HUDEP-2 (cell line): ENCODE measurements at regions not wholly inside any gene's neighbourhood (a gene's known extent, or its start where the extent isn't known, plus 50 kb on each side); places are given as distances from the start of the nearest gene placed in this dataset.
"Not testable (repeated sequence)": the region's sequence is repeated elsewhere in the genome, so short reads cannot be mapped to it uniquely, and the experiment has no call there.

Source experiments
- DNase-seq, 76 experiments: peaks; one replicate each; lab custom pipeline; 2025; ENCODE audit not compliant: unreplicated experiment in 76 of 76; lab: John Stamatoyannopoulos, UW

DNA sequence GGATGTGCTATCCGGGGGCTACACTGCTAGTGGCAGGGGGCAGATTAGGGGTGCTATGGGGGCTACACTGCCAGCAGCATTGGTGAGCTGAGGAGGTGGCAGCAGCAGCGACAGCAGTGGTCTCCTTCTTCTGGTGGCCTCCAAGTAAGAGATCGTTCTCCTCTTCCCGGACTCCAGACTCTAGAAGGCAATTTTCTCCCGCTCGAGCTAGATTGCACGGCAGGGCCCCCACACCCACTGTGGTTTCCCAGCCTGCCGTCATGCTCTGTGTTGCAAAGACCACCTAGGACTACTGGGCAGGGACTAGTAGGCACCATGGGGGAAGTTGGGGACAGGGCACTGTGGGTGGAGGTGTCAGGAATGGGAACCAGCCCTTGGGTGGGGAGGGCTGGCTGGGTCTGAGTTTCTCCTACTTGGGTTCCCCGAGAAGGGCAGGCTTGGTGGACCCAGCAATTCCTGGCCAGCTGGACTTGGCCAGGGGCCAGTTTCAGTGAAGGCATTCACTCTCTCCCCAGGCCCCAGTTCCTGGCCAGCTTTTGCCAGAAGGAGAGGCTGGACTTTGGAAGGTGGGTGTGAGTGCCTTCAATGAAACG is 203.4 kb upstream of the WSB1 start:
- DNase-seq = not testable (repeated sequence)

DNA sequence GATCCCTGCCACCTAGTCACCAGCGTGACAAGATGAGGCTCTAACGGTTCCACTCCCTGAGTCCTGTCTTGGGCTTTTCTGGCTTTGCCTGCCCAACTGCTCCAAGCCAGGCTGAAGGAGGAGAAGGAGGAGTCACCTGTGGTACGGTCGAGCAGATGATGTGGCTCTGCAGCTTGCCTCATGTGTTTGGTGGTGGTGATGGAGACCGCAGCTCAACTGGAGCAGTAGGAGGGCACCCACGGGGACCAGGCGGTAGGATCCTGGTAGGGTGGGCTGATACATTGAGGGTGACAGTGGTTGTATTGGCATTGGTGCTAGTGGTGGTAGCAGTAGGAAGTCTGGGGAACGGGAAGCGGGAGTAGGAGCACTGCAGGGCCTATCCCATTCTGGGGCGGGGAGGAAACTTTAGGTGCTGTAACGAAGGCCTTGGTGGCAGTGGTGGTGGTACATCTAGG is 202.8 kb upstream of the WSB1 start:
- DNase-seq = no peak

DNA sequence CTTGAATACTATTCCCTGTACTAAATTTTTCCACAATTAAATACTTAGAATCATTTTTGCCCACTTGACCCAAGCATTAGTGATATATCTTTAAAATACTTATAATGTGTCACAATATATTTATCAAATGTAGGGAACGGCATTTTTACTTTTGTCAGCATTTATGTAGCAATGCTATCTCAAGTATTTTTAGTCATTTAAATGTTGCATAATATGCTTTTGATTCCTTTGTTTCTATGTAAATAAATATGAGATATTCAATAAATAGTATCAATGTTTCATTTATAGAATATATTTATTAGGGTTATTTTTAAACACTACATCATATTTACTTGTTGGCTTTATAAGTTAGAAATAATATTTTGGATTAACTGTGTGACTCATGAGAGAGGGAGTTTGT is 199.7 kb upstream of the WSB1 start:
- DNase-seq = not testable (repeated sequence)

DNA sequence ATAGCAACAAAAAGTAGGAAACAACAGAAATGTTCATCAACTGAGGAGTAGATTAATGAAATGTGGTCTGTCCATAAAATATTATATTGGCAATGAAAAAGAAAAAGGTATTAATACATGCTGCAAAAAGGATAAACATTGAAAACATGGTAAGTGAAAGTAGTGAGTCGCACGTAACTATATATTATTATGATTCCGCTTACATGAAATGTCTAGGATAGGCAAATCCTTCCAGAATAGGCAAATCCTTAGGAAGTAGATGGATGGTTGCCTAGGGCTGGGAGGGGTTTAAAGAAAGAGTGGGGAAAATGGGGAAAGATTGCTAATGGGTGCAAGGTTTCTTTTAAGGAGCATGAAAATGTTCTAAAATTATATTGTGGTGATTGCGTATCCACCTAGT is 198.1 kb upstream of the WSB1 start:
- not testable (repeated sequence) for DNase-seq

DNA sequence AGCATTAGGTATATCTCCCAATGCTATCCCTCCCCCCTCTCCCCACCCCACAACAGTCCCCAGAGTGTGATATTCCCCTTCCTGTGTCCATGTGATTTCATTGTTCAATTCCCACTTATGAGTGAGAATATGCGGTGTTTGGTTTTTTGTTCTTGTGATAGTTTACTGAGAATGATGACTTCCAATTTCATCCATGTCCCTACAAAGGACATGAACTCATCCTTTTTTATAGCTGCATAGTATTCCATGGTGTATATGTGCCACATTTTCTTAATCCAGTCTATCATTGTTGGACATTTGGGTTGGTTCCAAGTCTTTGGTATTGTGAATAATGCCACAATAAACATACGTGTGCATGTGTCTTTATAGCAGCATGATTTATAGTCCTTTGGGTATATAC is 194.6 kb upstream of the WSB1 start:
- not testable (repeated sequence) for DNase-seq

DNA sequence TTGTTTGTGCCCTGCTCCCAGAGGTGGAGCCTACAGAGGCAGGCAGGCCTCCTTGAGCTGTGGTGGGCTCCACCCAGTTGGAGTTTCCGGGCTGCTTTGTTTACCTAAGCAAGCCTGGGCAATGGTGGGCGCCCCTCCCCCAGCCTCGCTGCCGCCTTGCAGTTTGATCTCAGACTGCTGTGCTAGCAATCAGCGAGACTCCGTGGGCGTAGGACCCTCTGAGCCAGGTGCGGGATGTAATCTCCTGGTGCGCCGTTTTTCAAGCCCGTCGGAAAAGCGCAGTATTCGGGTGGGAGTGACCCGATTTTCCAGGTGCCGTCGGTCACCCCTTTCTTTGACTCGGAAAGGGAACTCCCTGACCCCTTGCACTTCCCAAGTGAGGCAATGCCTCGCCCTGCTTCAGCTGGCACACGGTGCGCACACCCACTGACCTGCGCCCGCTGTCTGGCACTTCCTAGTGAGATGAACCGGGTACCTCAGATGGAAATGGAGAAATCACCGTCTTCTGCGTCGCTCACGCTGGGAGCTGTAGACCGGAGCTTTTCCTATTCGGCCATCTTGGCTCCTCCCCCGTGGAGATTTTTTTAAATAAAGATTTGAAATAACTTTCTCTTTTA is 189.2 kb upstream of the WSB1 start:
- DNase-seq = not testable (repeated sequence)

DNA sequence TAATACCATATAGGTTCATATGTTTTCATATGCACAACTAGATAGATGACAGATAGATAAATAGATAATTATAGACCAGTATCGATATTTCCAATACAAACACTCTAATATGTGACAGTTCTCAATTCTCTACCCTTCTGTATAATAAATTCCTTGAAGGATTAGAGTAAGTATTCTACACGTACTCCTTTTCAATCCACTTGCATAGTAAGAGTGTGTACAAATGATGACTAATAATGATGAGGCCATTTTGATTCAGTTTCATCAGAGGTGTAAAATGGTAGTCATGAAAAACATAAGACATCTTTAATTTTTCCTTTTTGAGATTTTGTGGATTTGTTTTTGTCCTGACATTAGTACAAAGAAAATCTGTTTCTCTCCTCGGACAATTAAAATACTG is 188.3 kb upstream of the WSB1 start:
- no peak for DNase-seq

DNA sequence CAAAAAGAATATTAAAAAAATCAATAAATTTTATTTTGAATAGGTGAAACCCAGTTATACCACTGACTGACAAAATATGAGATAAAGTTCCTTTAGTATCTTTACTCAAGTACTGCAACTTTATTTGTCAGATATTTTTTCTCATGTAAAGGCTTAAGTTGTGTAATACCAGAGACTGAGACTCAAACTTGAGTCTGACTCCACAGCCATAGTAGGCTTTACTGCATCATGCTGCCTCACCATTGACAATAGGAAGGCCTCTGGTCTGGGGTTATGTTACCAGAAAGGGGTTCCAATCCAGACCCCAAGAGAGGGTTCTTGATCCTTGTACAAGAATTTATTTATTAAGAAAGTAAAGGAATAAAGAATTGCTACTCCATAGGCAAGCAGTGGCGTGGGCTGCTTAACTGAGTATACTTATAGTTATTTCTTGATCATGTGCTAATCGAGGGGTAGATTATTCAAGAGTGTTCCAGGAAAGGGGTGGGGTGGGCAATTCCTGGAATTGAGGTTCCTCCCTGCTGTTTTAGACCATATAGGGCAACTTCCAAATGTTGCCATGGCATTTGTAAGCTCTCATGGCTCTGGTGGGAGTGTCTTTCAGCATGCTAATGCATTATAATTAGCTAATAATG is 187.4 kb upstream of the WSB1 start:
- DNase-seq = peak in 67 of 76 experiments; percentile 5 to 86 (median 51)

DNA sequence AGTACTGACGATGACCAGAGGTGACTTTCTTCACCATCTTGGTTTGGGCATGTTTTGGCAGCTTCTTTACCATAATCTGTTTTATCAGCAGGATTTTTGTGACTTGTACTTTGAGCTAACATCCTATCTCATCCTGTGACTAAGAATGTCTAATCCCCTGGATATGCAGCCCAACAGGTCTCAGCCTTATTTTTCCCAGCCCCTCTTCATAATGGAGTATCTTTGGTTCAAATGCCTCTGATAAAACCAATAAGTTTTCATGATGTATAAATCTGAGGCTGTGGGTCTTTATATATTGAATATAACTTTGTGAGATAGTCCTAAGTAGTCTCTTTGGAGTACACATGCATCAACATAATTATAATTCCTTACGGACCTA is 186.9 kb upstream of the WSB1 start:
- DNase-seq = no peak

DNA sequence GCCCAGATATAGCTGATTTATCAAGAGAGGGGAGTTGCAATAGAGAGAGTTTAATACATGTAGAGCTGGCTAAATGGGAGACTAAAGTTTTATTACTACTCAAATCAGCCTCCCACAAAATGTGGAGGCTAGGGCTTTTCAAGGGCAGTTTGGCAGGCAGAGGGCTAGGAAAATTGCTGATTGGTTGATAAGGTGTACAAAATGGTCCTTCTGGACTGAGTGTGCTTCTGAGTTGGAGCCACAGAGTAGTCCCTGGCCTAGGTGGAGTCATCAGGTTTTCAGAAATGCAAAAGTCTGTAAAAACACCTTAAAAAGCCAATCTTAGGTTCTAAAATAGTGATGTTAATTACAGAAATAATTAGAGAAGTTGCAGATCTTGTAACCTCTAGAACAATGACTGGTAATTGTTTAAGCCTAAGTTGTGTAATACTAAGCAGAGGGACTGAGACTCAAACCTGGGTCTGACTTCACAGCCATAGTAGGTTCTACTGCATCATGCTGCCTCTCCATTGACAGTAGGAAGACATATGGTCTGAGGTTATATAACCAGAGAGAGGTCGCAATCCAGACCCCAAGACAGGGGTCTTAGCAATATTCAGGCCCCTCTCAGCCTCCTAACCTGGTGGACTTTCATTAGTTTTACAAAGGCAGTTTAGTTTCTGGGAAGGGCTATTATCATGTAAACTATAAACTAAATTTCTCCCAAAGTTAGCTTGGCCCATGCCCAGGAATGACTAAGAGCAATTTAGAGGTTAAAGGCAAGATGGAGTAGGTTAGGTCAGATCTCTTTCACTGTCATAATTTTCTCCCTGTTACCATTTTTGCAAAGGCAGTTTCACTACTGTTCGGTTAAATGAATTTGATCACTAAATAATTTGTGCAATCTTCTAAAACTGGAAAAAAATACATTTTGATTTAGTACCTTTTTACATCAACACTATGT is 186.3 kb upstream of the WSB1 start:
- peak in 2 of 76 experiments; percentile 9 to 17 for DNase-seq

DNA sequence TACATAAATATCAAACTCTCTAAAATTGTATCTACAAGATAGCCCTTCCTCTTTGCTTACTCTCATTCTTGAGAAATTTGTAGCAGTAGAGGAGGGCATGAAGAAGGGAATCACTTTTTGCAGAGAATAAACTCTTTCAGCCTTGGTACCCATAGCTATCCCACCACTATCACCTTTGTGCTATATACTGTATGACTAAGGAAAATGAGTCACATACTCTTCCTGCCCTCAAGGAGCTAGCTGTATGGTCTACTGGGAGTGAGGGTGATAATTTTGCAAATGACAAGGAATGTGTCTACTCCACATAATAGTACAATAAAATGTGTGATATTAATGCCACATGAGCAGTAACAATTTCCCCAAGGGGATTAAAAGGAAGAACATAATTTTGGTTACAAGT is 184.6 kb upstream of the WSB1 start:
- DNase-seq = no peak

DNA sequence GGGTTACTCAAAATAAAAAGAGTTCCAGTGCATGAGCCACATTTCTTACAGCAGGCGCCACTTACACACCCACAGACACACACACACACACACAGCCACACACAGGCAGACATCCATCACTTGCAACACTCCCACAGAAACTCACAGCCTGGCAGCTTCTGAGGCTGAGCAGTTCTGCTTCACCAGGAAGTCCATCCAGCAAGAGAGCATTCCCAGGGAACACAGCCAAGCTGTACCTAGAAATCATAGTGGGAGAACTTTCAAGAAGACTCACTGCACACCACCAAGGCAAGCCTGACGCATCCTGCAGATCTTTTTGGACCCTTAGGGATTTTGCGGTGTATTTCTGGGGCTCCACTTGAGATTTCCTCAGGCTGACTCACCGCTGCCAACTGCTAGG is 140.9 kb upstream of the WSB1 start:
- no peak for DNase-seq

DNA sequence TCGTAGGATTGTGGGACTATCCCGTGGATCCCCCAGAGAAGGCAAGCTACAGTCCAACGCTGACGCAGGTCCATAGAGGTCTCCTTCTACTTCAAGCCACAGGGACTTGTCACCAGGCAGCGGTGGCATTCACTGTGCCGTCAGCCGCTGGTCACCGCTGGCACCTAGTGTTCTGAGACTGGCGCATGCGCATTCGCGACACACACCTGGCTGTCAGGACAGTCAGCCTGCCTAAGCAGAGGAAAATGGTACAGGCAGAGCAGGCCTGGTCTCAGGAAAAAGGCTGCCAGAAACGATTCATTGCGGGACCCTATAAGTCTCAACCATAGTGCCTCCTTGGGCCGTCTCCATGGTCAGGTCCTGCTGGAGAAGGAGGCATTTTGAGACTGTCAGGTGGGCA is 138.0 kb upstream of the WSB1 start:
- no peak for DNase-seq

DNA sequence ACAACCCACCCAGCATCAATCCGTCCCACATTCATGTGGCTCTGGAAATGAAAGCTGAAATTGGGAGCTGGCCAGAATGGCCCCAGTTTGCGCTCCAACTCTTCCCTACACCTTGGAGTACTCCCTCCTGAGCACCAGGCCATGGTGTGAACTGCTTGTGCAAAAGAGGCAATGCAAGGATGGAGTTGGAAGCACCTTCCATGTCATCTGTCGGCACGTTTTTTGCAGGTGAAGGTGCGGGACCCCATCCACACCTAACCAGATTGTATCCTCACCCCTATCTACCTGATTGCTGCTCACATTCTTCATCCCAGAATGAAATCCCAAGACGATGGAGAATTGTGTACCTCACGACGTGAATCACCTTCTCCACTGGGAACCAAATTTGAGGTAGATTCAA is 136.6 kb upstream of the WSB1 start:
- DNase-seq = no peak

DNA sequence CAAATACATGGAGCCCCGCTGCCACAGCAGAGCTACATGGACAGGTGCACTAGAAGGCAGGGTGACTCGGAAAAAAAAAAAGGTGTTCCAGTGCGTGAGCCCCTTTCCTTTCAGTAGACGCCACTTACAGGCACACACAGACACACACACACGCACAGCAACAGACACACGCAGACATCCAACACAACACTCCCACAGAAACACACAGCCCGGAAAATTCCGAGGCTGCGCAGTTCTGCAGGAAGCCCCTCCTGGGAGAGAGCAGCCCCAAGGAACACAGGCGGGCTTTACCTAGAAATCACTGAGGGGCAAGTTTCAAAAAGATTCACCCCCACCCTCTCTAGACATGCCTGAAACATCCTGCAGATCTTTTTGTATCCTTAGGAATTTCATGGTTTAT is 136.0 kb upstream of the WSB1 start:
- DNase-seq = no peak

DNA sequence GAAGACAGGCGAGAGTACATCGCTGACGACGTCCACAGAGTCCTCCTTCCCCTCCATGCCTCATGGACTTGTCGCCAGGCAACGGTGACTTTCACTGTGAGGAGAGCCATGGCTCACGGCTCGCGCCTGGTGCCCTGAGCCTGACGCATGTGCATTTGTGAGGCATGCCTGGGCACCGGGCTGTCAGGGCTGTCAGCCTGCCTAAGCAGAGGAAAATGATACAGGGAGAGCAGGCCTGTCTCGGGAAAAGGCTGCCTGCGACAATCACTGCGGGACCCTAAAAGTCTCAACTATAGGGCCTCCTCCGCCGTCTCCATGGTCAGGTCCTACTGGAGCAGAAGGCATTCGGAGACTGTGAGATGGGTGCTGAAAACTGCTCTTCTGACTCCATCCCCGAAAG is 135.5 kb upstream of the WSB1 start:
- DNase-seq = no peak

DNA sequence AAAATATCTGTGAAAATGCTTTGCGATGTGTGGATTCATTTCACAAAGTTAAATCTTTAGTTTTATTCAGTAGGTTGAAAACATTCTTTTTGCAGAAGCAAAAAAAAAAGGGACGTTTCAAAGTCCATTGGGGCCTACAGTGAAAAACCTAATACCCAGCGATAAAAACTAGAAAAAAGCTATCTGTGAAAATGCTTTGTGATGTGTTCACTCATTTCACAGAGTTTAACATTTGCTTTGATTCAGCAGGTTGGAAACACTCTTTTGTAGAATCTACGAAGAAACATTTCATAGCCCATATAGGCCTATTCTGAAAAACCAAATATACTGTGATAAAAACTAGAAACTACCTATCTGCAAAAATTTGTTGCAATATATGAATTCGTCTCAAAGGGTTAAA is 113.6 kb upstream of the WSB1 start:
- no peak for DNase-seq

DNA sequence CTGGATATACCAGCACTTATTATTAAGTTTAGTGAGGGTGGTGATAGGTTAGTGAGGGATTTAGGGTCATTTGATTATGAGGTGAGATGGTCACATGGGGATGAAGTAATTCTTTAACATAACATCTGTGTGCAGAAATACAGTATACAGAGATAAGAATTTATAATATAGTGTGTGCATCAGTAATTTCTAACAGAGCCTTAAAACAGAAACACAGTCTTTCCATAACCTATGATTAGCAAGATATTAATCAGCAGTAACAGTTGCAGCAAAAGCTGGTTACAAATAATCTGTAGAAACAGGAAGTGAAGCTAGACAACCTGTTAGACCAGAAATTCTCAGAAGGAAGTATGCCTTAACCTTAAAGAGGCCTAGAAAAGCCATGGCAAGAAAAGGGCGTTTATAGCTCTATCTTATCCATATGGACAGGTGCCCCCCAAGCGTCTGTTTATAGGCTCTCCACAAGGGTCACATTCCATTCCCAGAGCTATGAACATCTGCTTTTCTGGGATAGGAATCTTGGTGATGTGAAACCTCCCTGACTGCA is 112.5 kb upstream of the WSB1 start:
- not testable (repeated sequence) for DNase-seq

DNA sequence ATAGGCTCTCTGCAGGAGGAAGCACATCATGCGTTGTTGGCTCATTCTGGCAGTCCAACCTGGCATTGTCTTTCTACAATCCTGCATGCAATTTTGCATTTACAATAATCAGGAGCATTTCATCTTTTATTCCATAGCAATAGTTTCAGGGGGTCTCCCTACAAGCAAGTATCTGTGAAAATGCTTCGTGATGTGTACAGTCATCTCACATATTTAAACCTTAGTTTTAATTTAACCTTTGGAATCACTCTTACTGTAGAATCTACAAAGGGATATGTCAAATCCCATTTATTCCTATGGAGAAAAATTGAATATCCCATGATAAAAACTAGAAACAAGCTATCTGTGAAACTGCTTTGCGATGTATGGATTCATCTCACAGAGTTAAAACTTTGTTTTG is 112.0 kb upstream of the WSB1 start:
- DNase-seq = no peak

DNA sequence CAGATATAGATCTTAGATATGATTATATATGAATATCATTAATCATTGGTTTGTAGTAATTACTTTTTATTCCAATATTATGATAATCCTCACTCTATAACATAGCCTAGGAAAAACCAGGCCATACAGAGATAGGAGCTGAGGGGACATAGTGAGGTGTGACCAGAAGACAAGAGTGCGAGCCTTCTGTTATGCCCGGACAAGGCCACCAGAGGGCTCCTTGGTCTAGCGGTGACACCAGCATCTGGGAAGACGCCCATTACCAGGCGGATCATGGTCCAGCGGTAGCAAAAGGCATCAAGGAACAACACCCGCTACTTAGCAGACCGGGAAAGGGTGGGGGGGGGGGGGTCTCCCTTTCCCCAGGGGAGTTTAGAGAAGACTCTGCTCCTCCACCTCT is 96.4 kb upstream of the WSB1 start:
- DNase-seq = peak in 29 of 76 experiments; percentile 1 to 60 (median 25)

DNA sequence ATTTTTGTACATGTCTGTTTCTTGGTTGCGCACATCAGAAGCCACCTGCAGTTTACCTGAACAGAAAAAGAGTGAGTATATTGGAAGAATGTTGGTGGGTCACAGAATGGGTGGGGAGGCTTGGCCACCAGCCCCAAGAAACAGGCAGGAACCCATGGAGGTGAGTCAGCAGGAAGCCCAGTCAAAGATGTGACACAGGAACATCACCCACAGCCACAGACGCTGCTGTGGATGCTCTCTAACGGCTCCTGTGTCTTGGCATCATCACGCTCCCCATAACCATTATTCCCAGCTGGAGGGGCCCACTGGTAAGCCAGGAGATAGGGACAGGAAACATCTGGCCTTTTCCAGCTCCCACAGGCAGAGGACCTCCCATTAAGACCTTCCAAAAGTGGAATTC is 94.0 kb upstream of the WSB1 start:
- DNase-seq = no peak
